SK-N-MC (cell line): ENCODE measurements at regions not wholly inside any gene's neighbourhood (a gene's known extent, or its start where the extent isn't known, plus 50 kb on each side); places are given as distances from the start of the nearest gene placed in this dataset.
"Not testable (repeated sequence)": the region's sequence is repeated elsewhere in the genome, so short reads cannot be mapped to it uniquely, and the experiment has no call there.

Experiments
- DNase-seq: peaks from one replicate; pipeline ENCODE4 v3.0.0-alpha.2; 2011; ENCODE audit warnings: low read depth, low spot score
- H3K27ac ChIP-seq: fragments of 200-600 bp; sonication (generic); 2 replicates; pipeline ENCODE4 v1.5.1; 2016; ENCODE audit warnings: mixed run types
- H3K36me3 ChIP-seq: fragments of 200-600 bp; sonication (generic); 2 replicates; pipeline ENCODE4 v1.6.1; 2017; ENCODE audit warnings: antibody characterized with exemption, low read length, mixed read lengths; ENCODE audit not compliant: insufficient read depth
- H3K4me3 ChIP-seq: fragments of 200-600 bp; sonication (generic); 2 replicates; pipeline ENCODE4 v1.5.1; 2016
- H3K9ac ChIP-seq: fragments of 200-600 bp; sonication (generic); 2 replicates; pipeline ENCODE4 v1.8.0; 2017; ENCODE audit warnings: mixed run types, mixed read lengths; ENCODE audit not compliant: insufficient read length
- H3K9me3 ChIP-seq: fragments of 200-600 bp; sonication (generic); 2 replicates; pipeline ENCODE4 v1.6.1; 2017; ENCODE audit warnings: low read depth, mild to moderate bottlenecking, antibody characterized with exemption, low read length, moderate library complexity, mixed read lengths
- EZH2 ChIP-seq: fragments of 200-600 bp; sonication (generic); IDR thresholded peaks from one replicate; pipeline ENCODE4 v1.6.1; 2017; ENCODE audit warnings: antibody characterized with exemption
- FOXP2 ChIP-seq: optimal IDR thresholded peaks from 2 replicates; pipeline ENCODE3; 2011; ENCODE audit warnings: mild to moderate bottlenecking, moderate library complexity; ENCODE audit not compliant: insufficient read depth; ENCODE audit errors: extremely low read length, control extremely low read depth
- POLR2AphosphoS5 ChIP-seq: IDR thresholded peaks from 2 replicates; pipeline ENCODE4 v1.6.1; 2012; ENCODE audit warnings: mild to moderate bottlenecking, low read depth, low read length, borderline replicate concordance

DNA sequence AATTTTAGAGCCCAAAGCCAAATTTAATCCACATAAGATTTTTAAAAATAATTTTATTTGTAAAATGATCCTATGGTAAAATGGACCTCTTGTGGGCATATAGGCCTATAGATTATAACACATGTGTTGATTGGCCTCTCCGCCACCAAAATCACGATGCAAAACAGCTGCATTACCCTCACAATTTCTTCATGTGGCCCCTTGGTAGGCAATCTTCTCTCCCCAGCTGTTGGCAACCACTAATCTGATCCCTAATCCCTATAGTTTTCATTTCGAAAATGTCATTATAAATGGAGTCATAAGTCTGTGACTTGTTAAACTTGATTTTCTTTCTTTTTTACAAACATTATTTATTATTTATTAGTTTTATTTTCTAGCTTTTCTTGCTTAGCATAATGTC is 263.9 kb upstream of the SULF2 start:
- no peak overlapping the region for H3K27ac ChIP-seq
- H3K9ac ChIP-seq: no peak overlapping the region
- TF ChIP-seq FOXP2: no peak
- TF ChIP-seq POLR2AphosphoS5: no peak
- TF ChIP-seq EZH2: no peak
- no peaks in the 10 kb centered on the region for H3K9me3 ChIP-seq
- no peaks in the 10 kb centered on the region for H3K36me3 ChIP-seq
- DNase-seq: no peak
- H3K4me3 ChIP-seq: no peak overlapping the region

DNA sequence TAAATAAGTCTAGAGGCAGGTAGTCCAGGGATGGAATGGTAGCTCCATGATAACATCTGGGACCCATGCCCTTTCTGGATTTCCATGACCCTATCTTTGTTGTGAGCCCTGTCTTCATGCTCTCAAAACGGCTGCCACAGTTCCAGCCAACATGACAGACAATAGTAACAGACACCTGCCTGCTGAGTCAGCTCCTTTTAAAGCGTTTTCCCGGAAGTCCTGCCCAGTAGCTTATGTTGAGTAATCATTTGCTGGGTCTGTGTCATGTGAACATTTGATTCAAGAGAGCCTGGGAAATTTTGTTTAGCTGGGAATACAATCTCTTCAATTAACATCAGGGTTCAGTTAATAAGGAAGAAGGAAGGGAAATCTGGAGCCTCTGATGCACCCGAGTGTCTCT is 262.2 kb upstream of the SULF2 start:
- Histone ChIP-seq H3K9ac (no peak overlapping the region), H3K27ac (no peak overlapping the region), H3K9me3 (no peaks in the 10 kb centered on the region), H3K4me3 (no peak overlapping the region), H3K36me3 (no peaks in the 10 kb centered on the region)
- TF ChIP-seq EZH2: no peak
- no peak for TF ChIP-seq POLR2AphosphoS5
- TF ChIP-seq FOXP2: no peak
- no peak for DNase-seq

DNA sequence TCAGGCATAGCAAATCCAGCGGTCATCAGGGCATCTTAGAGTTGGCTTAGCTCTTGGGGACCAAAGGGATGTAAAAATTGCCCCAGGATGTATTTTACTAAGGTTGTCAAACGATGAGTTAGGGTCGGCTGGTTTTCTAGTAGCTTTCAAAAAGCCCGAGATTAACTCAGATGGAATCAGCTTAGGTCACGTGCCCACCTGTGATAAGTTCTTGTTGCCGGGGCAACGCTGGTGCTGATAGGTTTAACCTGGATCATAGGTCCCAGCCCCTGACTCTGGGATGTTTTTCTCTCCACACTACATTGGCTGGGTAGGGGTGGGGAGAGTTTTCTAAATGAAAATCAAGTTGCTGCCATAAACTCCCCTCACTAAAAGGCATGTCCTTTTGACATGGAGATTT is 257.3 kb upstream of the SULF2 start:
- TF ChIP-seq EZH2: no peak
- TF ChIP-seq POLR2AphosphoS5: no peak
- no peak for TF ChIP-seq FOXP2
- Histone ChIP-seq H3K36me3 (no peaks in the 10 kb centered on the region), H3K4me3 (no peak overlapping the region), H3K27ac (no peak overlapping the region), H3K9me3 (no peaks in the 10 kb centered on the region), H3K9ac (no peak overlapping the region)
- DNase-seq: no peak

DNA sequence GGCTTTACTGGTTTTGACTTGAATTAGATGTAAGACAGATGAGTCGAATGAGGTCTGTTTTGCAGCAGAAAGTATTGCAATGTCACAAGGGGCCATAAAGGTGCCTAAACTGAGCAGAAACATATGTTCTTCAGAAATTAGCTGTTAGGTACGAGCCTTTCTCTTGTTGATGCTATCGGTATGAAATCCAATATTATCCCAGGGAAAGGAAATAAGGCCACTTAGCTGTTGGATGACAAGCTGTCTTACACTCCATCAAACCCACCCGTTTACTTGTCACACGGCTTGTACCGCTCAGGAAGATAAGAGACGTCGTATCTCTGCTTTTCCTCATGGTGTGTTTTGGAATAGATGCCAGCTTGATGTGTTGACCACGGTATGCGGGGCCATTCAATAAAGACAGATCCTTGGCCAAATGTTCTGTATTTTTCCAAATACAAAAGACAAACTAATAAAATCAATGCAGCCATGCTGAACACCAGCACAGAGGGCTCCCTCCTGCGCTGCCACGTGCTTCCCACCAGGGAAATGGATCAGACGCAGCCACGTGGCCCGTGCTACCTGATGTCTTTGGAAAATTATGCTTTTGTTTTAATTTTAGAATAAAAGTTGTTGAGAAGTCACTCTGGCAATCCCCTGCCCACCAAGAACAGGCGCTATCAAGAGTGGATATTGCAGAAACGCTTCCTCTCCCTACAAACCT is 255.9 kb upstream of the SULF2 start:
- TF ChIP-seq EZH2: no peak
- TF ChIP-seq FOXP2: no peak
- no peak for TF ChIP-seq POLR2AphosphoS5
- Histone ChIP-seq H3K9ac (no peak overlapping the region), H3K27ac (no peak overlapping the region), H3K36me3 (no peaks in the 10 kb centered on the region), H3K4me3 (no peak overlapping the region), H3K9me3 (no peaks in the 10 kb centered on the region)
- DNase-seq: no peak

DNA sequence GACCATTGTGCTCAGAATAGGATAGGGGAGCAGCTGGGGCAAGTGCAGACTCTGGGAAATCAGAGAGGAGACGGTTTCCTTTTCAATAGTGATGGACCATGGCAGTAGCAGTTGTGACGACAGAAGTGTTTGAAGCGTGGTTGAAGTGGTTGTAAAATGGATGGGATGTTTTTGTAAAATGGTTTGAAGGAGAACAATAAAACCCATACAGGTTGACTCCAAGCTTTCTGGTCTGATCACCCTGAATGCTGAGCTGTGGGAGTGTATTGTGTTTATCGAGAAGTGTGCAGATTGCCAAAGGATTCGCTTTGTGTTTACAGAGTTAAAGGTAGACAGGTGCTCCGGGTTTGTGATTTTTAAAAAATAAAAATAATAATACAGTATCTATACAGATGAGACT is 255.2 kb upstream of the SULF2 start:
- no peak overlapping the region for H3K9ac ChIP-seq
- H3K27ac ChIP-seq: no peak overlapping the region
- H3K36me3 ChIP-seq: no peaks in the 10 kb centered on the region
- H3K9me3 ChIP-seq: no peaks in the 10 kb centered on the region
- H3K4me3 ChIP-seq: no peak overlapping the region
- DNase-seq: no peak
- no peak for TF ChIP-seq EZH2
- TF ChIP-seq FOXP2: no peak
- no peak for TF ChIP-seq POLR2AphosphoS5

DNA sequence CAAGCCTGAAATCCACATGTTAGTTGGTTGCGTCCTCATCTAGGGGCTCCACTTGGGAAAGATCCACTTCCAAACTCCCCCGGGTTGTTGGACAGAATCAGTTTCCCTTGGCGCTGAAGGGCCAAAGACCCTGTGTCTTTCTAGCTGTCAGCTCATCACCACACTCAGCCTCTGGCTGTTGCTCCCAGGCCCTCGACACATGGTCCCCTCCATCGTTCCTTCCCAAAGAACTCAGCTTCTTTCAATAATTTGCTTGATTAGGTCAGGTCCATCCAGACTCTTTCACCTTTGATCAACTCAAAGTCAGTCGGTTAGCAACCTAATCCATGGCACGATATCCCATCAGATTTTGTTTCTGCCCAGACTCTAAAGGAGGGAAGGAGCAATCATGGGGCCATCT is 254.8 kb upstream of the SULF2 start:
- Histone ChIP-seq H3K27ac (no peak overlapping the region), H3K9me3 (no peaks in the 10 kb centered on the region), H3K4me3 (no peak overlapping the region), H3K9ac (no peak overlapping the region), H3K36me3 (no peaks in the 10 kb centered on the region)
- DNase-seq: no peak
- no peak for TF ChIP-seq POLR2AphosphoS5
- TF ChIP-seq EZH2: no peak
- TF ChIP-seq FOXP2: no peak

DNA sequence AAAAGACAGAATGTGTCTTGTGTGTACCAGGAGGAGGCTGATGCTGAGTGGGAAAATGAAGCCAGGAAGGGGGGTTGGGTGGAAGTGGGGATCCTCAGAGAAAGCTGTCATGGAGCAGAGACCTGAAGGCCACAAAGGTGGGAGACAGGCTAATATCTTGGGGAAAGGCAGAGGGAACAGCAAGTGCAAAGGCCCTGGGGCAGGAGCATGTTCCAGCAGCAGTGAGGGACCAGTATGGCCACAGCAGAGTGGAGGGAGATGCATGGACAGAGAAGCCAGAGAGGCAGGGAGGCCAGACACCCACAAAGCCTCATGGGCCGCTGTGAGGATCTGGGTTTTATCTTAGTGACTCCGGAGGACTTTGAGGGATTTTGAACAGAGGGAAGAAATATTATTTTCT is 254.2 kb upstream of the SULF2 start:
- H3K9me3 ChIP-seq: no peaks in the 10 kb centered on the region
- H3K36me3 ChIP-seq: no peaks in the 10 kb centered on the region
- H3K9ac ChIP-seq: no peak overlapping the region
- TF ChIP-seq EZH2 (no peak), POLR2AphosphoS5 (no peak), FOXP2 (no peak)
- H3K4me3 ChIP-seq: no peak overlapping the region
- no peak for DNase-seq
- no peak overlapping the region for H3K27ac ChIP-seq

DNA sequence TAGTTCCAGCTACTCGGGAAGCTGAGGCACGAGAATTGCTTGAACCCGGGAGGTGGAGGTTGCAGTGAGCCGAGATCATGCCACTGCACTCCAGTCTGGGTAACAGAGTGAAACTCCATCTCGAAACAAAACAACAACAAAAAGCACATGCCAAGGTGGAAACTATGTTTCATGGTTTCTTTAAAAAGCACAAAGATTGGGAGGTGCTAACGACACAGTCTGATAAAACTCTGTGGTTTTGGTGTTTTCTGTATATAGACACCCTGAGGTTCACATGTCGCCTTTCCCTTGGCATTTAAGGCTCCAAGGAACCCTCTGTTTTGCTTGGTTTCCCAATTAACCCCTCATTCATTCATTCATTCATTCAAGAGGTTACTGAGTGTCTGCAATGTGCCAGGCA is 253.4 kb upstream of the SULF2 start:
- no peaks in the 10 kb centered on the region for H3K36me3 ChIP-seq
- DNase-seq: no peak
- no peak overlapping the region for H3K27ac ChIP-seq
- no peak overlapping the region for H3K4me3 ChIP-seq
- TF ChIP-seq EZH2 (no peak), FOXP2 (no peak)
- no peak overlapping the region for H3K9ac ChIP-seq
- no peaks in the 10 kb centered on the region for H3K9me3 ChIP-seq

DNA sequence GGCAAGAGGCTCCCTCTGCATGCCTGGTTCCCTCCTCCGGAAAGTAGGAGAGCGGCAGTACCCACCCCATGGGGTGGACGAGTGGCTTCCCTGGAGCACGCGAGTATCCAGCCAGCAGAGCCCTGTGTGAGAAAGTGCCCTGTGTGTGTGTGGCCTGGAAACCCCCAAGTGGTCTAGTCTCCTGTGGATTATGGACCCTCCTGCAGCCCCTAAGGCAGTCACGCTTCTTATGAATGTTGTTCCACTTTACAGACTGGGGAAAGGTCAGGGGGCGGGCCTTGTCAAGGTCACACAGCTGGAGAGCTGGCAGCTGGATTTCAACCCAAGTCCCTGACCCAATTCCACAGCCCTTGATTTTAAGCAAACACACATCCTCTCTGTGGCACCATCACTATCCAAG is 252.5 kb upstream of the SULF2 start:
- not testable (repeated sequence) for H3K9ac ChIP-seq, H3K4me3 ChIP-seq, H3K9me3 ChIP-seq, H3K36me3 ChIP-seq, H3K27ac ChIP-seq, DNase-seq

DNA sequence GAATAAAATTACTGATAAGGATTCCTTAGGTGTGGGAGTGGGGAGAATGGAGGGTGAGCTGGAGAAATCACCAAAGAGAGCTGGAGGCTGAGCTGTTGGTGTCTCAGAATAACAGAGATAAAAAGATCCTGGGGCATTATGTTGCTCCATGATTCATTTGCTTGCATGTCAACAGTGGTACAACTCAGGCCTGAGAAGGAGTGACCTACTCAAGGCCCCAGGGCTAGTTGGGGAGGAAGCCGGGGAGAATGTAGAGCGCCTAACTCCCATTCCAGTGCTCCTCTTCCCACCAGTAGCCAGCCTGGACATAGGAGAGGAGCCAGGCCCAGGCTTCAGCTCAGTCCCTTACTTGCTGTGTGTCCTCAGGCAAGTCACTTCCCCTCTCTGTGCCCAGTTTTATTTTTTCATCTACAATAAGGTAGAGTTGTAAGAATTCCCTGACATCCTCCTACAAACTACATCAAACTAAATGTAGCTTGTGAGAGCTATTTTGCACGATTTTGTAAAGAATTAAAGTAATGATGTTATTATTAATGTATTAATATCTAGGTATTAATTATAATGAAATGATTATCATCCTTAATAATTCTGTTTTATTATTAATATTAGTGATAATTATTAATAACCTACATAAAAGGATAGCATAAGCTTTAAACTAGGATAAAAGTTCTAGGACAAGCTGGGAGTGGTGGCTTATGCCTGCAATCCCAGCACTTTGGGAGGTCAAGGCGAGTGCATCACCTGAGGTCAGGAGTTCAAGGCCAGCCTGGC is 250.9 kb upstream of the SULF2 start:
- DNase-seq: no peak
- H3K27ac ChIP-seq: no peak overlapping the region
- no peaks in the 10 kb centered on the region for H3K9me3 ChIP-seq
- H3K36me3 ChIP-seq: no peaks in the 10 kb centered on the region
- TF ChIP-seq EZH2: no peak
- no peak for TF ChIP-seq POLR2AphosphoS5
- TF ChIP-seq FOXP2: no peak
- no peak overlapping the region for H3K4me3 ChIP-seq
- no peak overlapping the region for H3K9ac ChIP-seq
